AG04450 (cell line): ENCODE measurements at regions not wholly inside any gene's neighbourhood (a gene's known extent, or its start where the extent isn't known, plus 50 kb on each side); places are given as distances from the start of the nearest gene placed in this dataset.

Experiments
- CTCF ChIA-PET: fragments of 300-600, 350-600 bp; formaldehyde crosslinking; extraction: SDS; loops from one replicate; lab custom pipeline; 2022; ENCODE audit warnings: antibody characterized with exemption, inconsistent platforms; lab: Charles Lee
- POLR2A ChIA-PET: fragments of 350-600 bp; formaldehyde crosslinking; extraction: SDS; loops from one replicate; lab custom pipeline; 2021; ENCODE audit warnings: antibody characterized with exemption, inconsistent platforms; lab: Yijun Ruan, JAX
- DNase-seq: peaks from one replicate; pipeline ENCODE4 v3.0.0-alpha.2; 2011; ENCODE audit warnings: low read depth, low spot score
- H3K27ac ChIP-seq: one replicate; pipeline ENCODE4 v1.5.1; 2012; ENCODE audit warnings: low read depth, low read length, control low read depth
- H3K27me3 ChIP-seq: one replicate; pipeline ENCODE4 v1.6.0; 2012; ENCODE audit warnings: low read length; ENCODE audit not compliant: control insufficient read depth, insufficient read depth
- H3K4me3 ChIP-seq: 2 replicates; pipeline ENCODE4 v1.5.1; 2011; ENCODE audit warnings: mild to moderate bottlenecking, low read depth, low read length, control low read depth
- H3K9me3 ChIP-seq: 2 replicates; pipeline ENCODE4 v1.5.1; 2012; ENCODE audit warnings: low read length; ENCODE audit not compliant: control insufficient read depth, insufficient read depth
- TF ChIP-seq, protein P1 (sequence below): IDR thresholded peaks from 2 replicates; pipeline ENCODE4 v1.5.1; 2011; ENCODE audit warnings: low read depth, low read length, control low read depth, inconsistent platforms

DNA sequence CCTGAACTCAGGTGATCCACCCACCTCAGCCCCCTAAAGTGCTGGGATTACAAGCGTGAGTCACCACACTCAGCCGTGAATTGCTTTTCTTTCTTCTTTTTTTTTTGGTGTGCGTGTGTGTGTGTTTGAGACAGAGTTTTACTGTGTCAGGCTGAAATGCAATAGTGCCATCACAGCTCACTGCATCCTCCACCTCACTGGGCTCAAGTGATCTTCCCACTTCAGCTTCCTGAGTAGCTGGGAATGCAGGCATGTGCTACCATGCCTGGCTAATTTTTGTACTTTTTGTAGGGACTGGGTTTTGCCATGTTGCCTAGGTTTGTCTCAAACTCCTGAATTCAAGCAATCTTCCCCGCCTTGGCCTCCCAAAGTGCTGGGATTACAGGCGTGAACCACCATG lies 113.7 kb upstream of the HAPLN1 start:
- POLR2A ChIA-PET: no interaction called here

DNA sequence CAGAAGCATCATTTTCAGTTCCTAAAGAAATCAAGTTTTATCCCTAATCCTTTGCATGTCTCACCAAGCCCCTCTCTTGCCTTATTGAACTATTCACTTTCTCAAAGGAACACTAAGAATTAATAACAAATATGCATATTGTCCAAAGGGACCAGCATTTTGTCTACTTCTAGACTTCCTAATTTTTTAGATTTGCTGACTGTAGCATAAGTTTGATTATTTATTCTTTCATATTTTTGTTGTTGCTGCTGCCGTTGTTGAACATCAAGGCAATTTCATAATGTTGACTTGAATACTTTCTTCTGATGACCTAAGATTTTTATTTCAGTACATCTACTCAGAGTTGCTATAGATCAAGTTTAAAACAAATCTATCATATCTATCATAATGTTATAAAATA lies 111.2 kb upstream of the HAPLN1 start:
- no peak for DNase-seq
- no peak overlapping the region for H3K4me3 ChIP-seq
- ChIA-PET CTCF (no interaction called here), POLR2A (no interaction called here)
- no peak overlapping the region for H3K27ac ChIP-seq
- H3K9me3 ChIP-seq: no peaks in the 10 kb centered on the region
- TF ChIP-seq, protein P1, sequence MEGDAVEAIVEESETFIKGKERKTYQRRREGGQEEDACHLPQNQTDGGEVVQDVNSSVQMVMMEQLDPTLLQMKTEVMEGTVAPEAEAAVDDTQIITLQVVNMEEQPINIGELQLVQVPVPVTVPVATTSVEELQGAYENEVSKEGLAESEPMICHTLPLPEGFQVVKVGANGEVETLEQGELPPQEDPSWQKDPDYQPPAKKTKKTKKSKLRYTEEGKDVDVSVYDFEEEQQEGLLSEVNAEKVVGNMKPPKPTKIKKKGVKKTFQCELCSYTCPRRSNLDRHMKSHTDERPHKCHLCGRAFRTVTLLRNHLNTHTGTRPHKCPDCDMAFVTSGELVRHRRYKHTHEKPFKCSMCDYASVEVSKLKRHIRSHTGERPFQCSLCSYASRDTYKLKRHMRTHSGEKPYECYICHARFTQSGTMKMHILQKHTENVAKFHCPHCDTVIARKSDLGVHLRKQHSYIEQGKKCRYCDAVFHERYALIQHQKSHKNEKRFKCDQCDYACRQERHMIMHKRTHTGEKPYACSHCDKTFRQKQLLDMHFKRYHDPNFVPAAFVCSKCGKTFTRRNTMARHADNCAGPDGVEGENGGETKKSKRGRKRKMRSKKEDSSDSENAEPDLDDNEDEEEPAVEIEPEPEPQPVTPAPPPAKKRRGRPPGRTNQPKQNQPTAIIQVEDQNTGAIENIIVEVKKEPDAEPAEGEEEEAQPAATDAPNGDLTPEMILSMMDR: no peak
- H3K27me3 ChIP-seq: no peaks in the 10 kb centered on the region

More for the DNA sequence above, 113.7 kb upstream of the HAPLN1 start:
- no peaks in the 10 kb centered on the region for H3K27me3 ChIP-seq
- H3K4me3 ChIP-seq: no peak overlapping the region
- H3K27ac ChIP-seq: no peak overlapping the region
- DNase-seq: no peak
- no peaks in the 10 kb centered on the region for H3K9me3 ChIP-seq
- CTCF ChIA-PET: interaction anchor here (0.7 kb wide), 1 partner anchor 28 kb away, joined by 3 read pairs; no protein-coding TSS in a partner anchor
- TF ChIP-seq, protein P1: no peak

DNA sequence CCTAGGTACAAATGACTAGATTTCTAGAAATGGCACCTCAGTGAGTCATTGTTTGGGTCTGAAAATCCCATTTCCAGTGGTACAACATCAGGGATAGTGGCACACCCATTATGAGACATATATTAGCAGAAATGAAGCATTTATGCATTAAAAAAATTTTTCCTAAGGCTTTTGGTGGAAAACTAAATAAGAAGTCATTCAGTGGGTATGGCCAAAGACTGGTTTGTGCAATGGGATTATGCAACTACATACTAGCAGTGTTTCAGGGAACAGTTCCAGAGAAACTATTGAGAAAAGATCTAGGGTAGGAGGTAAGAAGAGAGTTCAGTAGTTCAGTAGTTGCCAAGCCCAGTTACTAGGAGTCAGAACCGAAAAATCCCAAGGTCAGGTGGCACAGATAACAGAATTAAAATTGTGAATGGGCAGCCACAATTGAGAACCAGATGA lies 106.5 kb upstream of the HAPLN1 start:
- ChIA-PET CTCF (no interaction called here), POLR2A (no interaction called here)
- Histone ChIP-seq H3K9me3 (no peaks in the 10 kb centered on the region), H3K27ac (no peak overlapping the region), H3K27me3 (no peaks in the 10 kb centered on the region), H3K4me3 (no peak overlapping the region)
- DNase-seq: no peak
- TF ChIP-seq, protein P1: no peak

DNA sequence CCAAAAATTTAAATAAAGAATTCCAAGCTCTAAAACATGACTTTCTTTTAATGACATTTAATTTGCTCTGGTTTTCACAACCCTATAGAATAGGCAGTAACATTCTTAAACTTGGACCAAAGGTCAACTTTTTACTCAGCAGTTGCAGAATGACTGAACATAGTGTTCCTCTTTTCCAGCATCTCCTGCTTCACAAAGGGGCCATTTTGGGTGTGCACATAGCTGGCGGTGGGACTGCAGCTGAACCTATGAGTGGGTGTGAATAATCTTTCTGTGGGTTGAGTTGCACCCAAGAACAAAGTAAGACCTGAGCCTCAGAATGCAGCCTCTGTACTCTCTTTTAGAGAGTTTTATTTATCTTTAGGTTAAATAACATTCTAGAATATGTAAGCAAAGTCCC lies 96.9 kb upstream of the HAPLN1 start:
- Histone ChIP-seq H3K27ac (no peak overlapping the region), H3K4me3 (no peak overlapping the region), H3K9me3 (no peaks in the 10 kb centered on the region), H3K27me3 (no peaks in the 10 kb centered on the region)
- ChIA-PET CTCF (no interaction called here), POLR2A (no interaction called here)
- TF ChIP-seq, protein P1: no peak
- no peak for DNase-seq

DNA sequence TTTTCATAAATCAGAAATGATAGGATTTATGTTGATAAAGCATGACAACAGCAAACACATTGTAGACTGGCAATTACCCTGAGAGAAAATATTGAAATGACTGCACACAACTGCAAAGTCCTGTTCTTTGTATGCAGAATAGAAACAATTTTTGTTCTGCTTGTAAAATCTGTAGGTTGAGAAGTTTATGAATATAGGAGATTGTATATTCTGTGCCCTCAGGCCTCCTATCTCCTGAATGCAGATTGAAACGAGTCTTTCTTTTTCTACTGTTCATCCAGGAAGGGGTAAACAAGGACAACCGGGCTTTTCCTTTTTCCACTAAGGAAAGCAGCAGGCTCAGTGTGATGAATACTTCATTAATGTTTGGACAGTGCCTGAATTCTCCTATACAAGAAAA lies 95.0 kb upstream of the HAPLN1 start:
- POLR2A ChIA-PET: no interaction called here
- CTCF ChIA-PET: interaction anchor here (1.6 kb wide), 1 partner anchor 11 kb away, joined by 3 read pairs; no protein-coding TSS in a partner anchor
- TF ChIP-seq, protein P1: no peak

More for the DNA sequence above, 95.0 kb upstream of the HAPLN1 start:
- no peak for DNase-seq
- Histone ChIP-seq H3K4me3 (no peak overlapping the region), H3K9me3 (no peaks in the 10 kb centered on the region), H3K27ac (no peak overlapping the region), H3K27me3 (no peaks in the 10 kb centered on the region)
